HepG2 (cell line): ENCODE measurements at regions not wholly inside any gene's neighbourhood (a gene's known extent, or its start where the extent isn't known, plus 50 kb on each side); places are given as distances from the start of the nearest gene placed in this dataset.

Source experiments
- ATAC-seq: fragments of 200-7000 bp; cut with Tn5 transposase; 3 replicates; pipeline ENCODE4 v1.9.1; 2020; ENCODE audit warnings: mild to moderate bottlenecking, moderate library complexity
- BruUV-seq: library from RNA; stranded (reverse); fragments of 400-500 nt; replicated peaks from 2 replicates; lab custom pipeline; 2021; lab: Mats Ljungman, UMichigan
- CTCF ChIA-PET: fragments of 300-600 bp; formaldehyde crosslinking; extraction: SDS; loops from one replicate; lab custom pipeline; 2021; ENCODE audit warnings: low total read pairs, inconsistent platforms, low intra/inter-chr PET ratio; lab: Yijun Ruan, JAX
- POLR2A ChIA-PET: fragments of 350-600 bp; sonication (Branson Sonifier 250); formaldehyde crosslinking; loops from one replicate; lab custom pipeline; 2020; ENCODE audit warnings: antibody characterized with exemption, inconsistent platforms; lab: Yijun Ruan, JAX
- DNase-seq: peaks from one replicate; pipeline ENCODE4 v3.0.0-alpha.2; 2015; ENCODE audit warnings: low spot score
- FAIRE-seq: peaks from 3 replicates; lab custom pipeline; 2011; peaks lifted over from hg19 to GRCh38; lab: Jason Lieb, UNC
- H2AFZ ChIP-seq: one replicate; pipeline ENCODE4 v1.6.1; 2011; ENCODE audit warnings: low read length, inconsistent platforms
- H3K27ac ChIP-seq: fragments of 300-600 bp; 3 replicates; pipeline ENCODE4 v1.8.0; 2011; ENCODE audit warnings: mixed run types, mild to moderate bottlenecking, mixed read lengths, low read length, inconsistent platforms; ENCODE audit not compliant: insufficient read depth; ENCODE audit errors: extremely low read length
- H3K27me3 ChIP-seq, 2 experiments: fragments of 200-600 bp in 1 of 2; 2 replicates in 1 of 2; 3 replicates in 1 of 2; pipeline versions ENCODE4 v1.6.0 to v1.8.0; 2011; ENCODE audit warnings: low read length in 2 of 2, mild to moderate bottlenecking in 2 of 2, moderate library complexity in 2 of 2, inconsistent platforms in 1 of 2; ENCODE audit not compliant: insufficient read depth in 2 of 2, control insufficient read depth in 1 of 2
- H3K36me3 ChIP-seq, 2 experiments: fragments of 200-600 bp in 1 of 2; replicated peaks in 1 of 2; 2 replicates in 1 of 2; 3 replicates in 1 of 2; pipeline versions ENCODE4 v1.5.1 to v1.8.0; 2011; ENCODE audit warnings: low read length in 2 of 2, inconsistent platforms in 1 of 2; ENCODE audit not compliant: insufficient read depth in 2 of 2, control insufficient read depth in 1 of 2
- H3K4me1 ChIP-seq: 2 replicates; pipeline ENCODE4 v1.5.1; 2012; ENCODE audit warnings: low read length, inconsistent platforms; ENCODE audit not compliant: insufficient read depth
- H3K4me2 ChIP-seq: 2 replicates; pipeline ENCODE4 v1.6.0; 2011; ENCODE audit warnings: low read depth, low read length, inconsistent platforms
- H3K4me3 ChIP-seq, 3 experiments: fragments of 200-600 bp in 1 of 3; sonication (generic), shearing (Covaris generic) in 1 of 3; replicated peaks in 1 of 3; 2 replicates each; pipeline ENCODE4 v1.5.1; 2011 to 2016; ENCODE audit warnings: low read length in 3 of 3, inconsistent platforms in 2 of 3, low read depth in 2 of 3, mild to moderate bottlenecking in 2 of 3, control low read depth in 1 of 3, mixed read lengths in 1 of 3; ENCODE audit not compliant: insufficient read depth in 1 of 3
- H3K79me2 ChIP-seq: one replicate; pipeline ENCODE4 v1.6.1; 2011; ENCODE audit warnings: low read length, inconsistent platforms; ENCODE audit not compliant: insufficient read depth
- H3K9ac ChIP-seq: 2 replicates; pipeline ENCODE4 v1.6.0; 2011; ENCODE audit warnings: mild to moderate bottlenecking, low read depth, low read length, inconsistent platforms; ENCODE audit not compliant: insufficient read depth
- H3K9me3 ChIP-seq: 2 replicates; pipeline ENCODE4 v1.5.1; 2012; ENCODE audit warnings: mild to moderate bottlenecking, low read length
- H4K20me1 ChIP-seq: 2 replicates; pipeline ENCODE4 v1.6.0; 2011; ENCODE audit warnings: inconsistent platforms, mild to moderate bottlenecking, low read length, moderate library complexity; ENCODE audit not compliant: insufficient read depth
- ATRX ChIP-seq: sonication (generic); formaldehyde crosslinking; IDR thresholded peaks from 2 replicates; pipeline ENCODE4 v1.4.0; 2020; ENCODE audit warnings: missing genetic modification reagents, borderline replicate concordance
- BRCA1 ChIP-seq: sonication (generic); formaldehyde crosslinking; IDR thresholded peaks from 2 replicates; pipeline ENCODE4 v1.4.0; 2020; ENCODE audit warnings: missing genetic modification reagents
- MAFF ChIP-seq: IDR thresholded peaks from 2 replicates; pipeline ENCODE4 v1.6.1; 2011; ENCODE audit warnings: low read depth, low read length, improper control_type of control experiment
- MAFK ChIP-seq, 2 experiments: IDR thresholded peaks in 1 of 2; conservative IDR thresholded peaks in 1 of 2; 2 replicates each; pipeline ENCODE4 v1.6.1; 2011; ENCODE audit warnings: improper control_type of control experiment in 2 of 2, low read length in 2 of 2
- TOE1 ChIP-seq: sonication (generic); formaldehyde crosslinking; IDR thresholded peaks from 2 replicates; pipeline ENCODE4 v1.4.0; 2020; ENCODE audit warnings: mild to moderate bottlenecking, missing genetic modification reagents
- ZBTB38 ChIP-seq: sonication (generic); formaldehyde crosslinking; IDR thresholded peaks from 2 replicates; pipeline ENCODE4 v1.5.1; 2020; ENCODE audit warnings: mild to moderate bottlenecking, missing genetic modification reagents
- ZNF441 ChIP-seq: sonication (generic); formaldehyde crosslinking; IDR thresholded peaks from 2 replicates; pipeline ENCODE4 v1.7.0; 2021; ENCODE audit warnings: missing genetic modification reagents, borderline replicate concordance
- WGBS: methylation state at CpG from one replicate; pipeline ENCODE4 v1.1.6; 2017; ENCODE audit warnings: low lambda C conversion rate; 5-methylcytosine and 5-hydroxymethylcytosine counted together
- in situ Hi-C: cut with HindIII; loops from 2 replicates; pipeline ENCODE4 v1.10.0; 2017; ENCODE audit warnings: low pct_unique_long_range_greater_than_20kb; ENCODE audit not compliant: extremely low pct_ligation_motif_present
- intact Hi-C: fragments of 100-400 bp; cut with micrococcal nuclease; formaldehyde crosslinking; loops from one replicate; pipeline ENCODE4 v1.10.0; 2022; ENCODE audit not compliant: unreplicated experiment

- TF ChIP-seq TOE1 (CRISPR knock-in tag) = no peak
These were observed 145.2 kb downstream of the RAD51AP2 start (continued) for GRCh38 chr2:17373041-17373440.

- Histone ChIP-seq H3K4me1 (no peaks in the 10 kb centered on the region), H3K9me3 (no peaks in the 10 kb centered on the region), H2AFZ (no peak overlapping the region), H4K20me1 (no peaks in the 10 kb centered on the region), H3K4me2 (no peak overlapping the region), H3K27me3 (no peaks in the 10 kb centered on the region), H3K79me2 (no peaks in the 10 kb centered on the region), H3K36me3 (no peaks in the 10 kb centered on the region), H3K27ac (no peak overlapping the region), H3K4me3 (no peak overlapping the region), H3K9ac (no peak overlapping the region)
- DNase-seq = no peak
- FAIRE-seq = no peak
- POLR2A ChIA-PET = no interaction called here
- intact Hi-C loops = no loop called here
- no TSS peak for BruUV-seq
- TF ChIP-seq ATRX (CRISPR knock-in tag) = no peak
- no peak for TF ChIP-seq ZNF441
- CTCF ChIA-PET = no interaction called here
- no peak for ATAC-seq
- in situ Hi-C loops = no loop called here
These were observed 154.4 kb downstream of the RAD51AP2 start for GRCh38 chr2:17363846-17364245.

- Histone ChIP-seq H3K79me2 (no peaks in the 10 kb centered on the region), H3K4me1 (no peaks in the 10 kb centered on the region)
These were observed 155.3 kb downstream of the RAD51AP2 start for GRCh38 chr2:17362956-17363355.

More at GRCh38 chr2:17362956-17363355, 155.3 kb downstream of the RAD51AP2 start:
- ChIA-PET POLR2A (no interaction called here), CTCF (no interaction called here)
- in situ Hi-C loops (no loop called here), intact Hi-C loops (no loop called here)
- no peaks in the 10 kb centered on the region for H3K36me3 ChIP-seq
- no peaks in the 10 kb centered on the region for H3K9me3 ChIP-seq
- FAIRE-seq (no peak), ATAC-seq (no peak), DNase-seq (no peak)
- H3K27me3 ChIP-seq = no peaks in the 10 kb centered on the region
- no peak overlapping the region for H3K9ac ChIP-seq
- no peak overlapping the region for H3K4me3 ChIP-seq
- TF ChIP-seq MAFF = peak; percentile 47; the same call in 1 of the 2 replicates
- no peak for TF ChIP-seq ZBTB38 (CRISPR knock-in tag)
- peak; percentile 25 to 70; a peak in 2 of 4 replicates for TF ChIP-seq MAFK (conservative IDR thresholded peaks at IDR 0.05 in 1 of 2, IDR thresholded peaks at IDR 0.05 in 1 of 2; ENCODE audit: low read length in 2 of 2)
- TF ChIP-seq BRCA1 = no peak
- no TSS peak for BruUV-seq
- no peaks in the 10 kb centered on the region for H4K20me1 ChIP-seq
- H3K4me2 ChIP-seq = no peak overlapping the region
- no peak overlapping the region for H3K27ac ChIP-seq
- WGBS = 0% methylated on average over 1 of the region's 1 CpG
- H2AFZ ChIP-seq = no peak overlapping the region
